ENCODE measurements at regions not wholly inside any gene's neighbourhood (a gene's known extent, or its start where the extent isn't known, plus 50 kb on each side); places are given as distances from the start of the nearest gene placed in this dataset.

- H3K9me1 ChIP-seq (ENCODE audit: insufficient read depth, low read length): no peaks in the 10 kb centered on the region
- intact Hi-C loops (cut with micrococcal nuclease): no loop called here
- H3K4ac ChIP-seq (ENCODE audit: low read depth, low read length): no peak overlapping the region
- H2BK120ac ChIP-seq (ENCODE audit: low read depth, low read length): no peak overlapping the region
- no peak overlapping the region for H4K91ac ChIP-seq (ENCODE audit: insufficient read depth, low read depth, low read length)
- H3K36me3 ChIP-seq (ENCODE audit: control insufficient read depth, insufficient read depth, low read length): no peaks in the 10 kb centered on the region
- ChIA-PET POLR2A (ENCODE audit: unreplicated experiment) (no interaction called here), CTCF (no interaction called here)
- no peak overlapping the region for H4K5ac ChIP-seq (ENCODE audit: low read depth, low read length)
- DNase-seq (no peak), ATAC-seq (ENCODE audit: low read depth) (no peak)
- no peak overlapping the region for H2AK5ac ChIP-seq (ENCODE audit: low read depth, low read length)
- H2BK20ac ChIP-seq (ENCODE audit: low read depth, low read length): no peak overlapping the region
- peaks cover 3% of the 10 kb centered on the region; the same call in 1 of the 2 replicates for H3K9me3 ChIP-seq (ENCODE audit: control insufficient read depth, insufficient read depth, low read length)
- H3K18ac ChIP-seq (ENCODE audit: low read depth, low read length): no peak overlapping the region
- H3K4me1 ChIP-seq (ENCODE audit: control insufficient read depth, insufficient read depth, low read length): no peaks in the 10 kb centered on the region
- no peaks in the 10 kb centered on the region; the same call in 1 of the 2 replicates for H3K27me3 ChIP-seq (ENCODE audit: control insufficient read depth, insufficient read depth, low read length)
- no peaks in the 10 kb centered on the region for H3K79me1 ChIP-seq (ENCODE audit: low read depth in 1 of 2, low read length in 2 of 2)
- no peak overlapping the region for H2AK9ac ChIP-seq (replicated peaks; ENCODE audit: low read depth, low read length, poor library complexity)
- BruUV-seq (replicated peaks): no TSS peak
- no peak overlapping the region for H3K9ac ChIP-seq (ENCODE audit: low read depth, low read length)
- no peak overlapping the region for H2BK5ac ChIP-seq (ENCODE audit: low read depth, low read length, poor library complexity, severe bottlenecking)
- no CpG with 5 or more reads among the region's 4 CpGs for WGBS, 2 experiments (ENCODE audit: extremely low coverage in 2 of 2, insufficient read length in 1 of 2)
- no peak for TF ChIP-seq RAD21 (IDR thresholded peaks at IDR 0.05; ENCODE audit: low read length)
- TF ChIP-seq CHD1 (IDR thresholded peaks at IDR 0.05; ENCODE audit: low read depth, low read length): no peak
- TF ChIP-seq CTCF (conservative IDR thresholded peaks at IDR 0.05; ENCODE audit: low read depth, low read length): no peak
- no peak for TF ChIP-seq RFX5 (IDR thresholded peaks at IDR 0.05; ENCODE audit: low read depth, low read length)
- no peak for TF ChIP-seq MAFK (IDR thresholded peaks at IDR 0.05; ENCODE audit: low read depth, low read length)
- TF ChIP-seq SMC3 (IDR thresholded peaks at IDR 0.05; ENCODE audit: low read depth, low read length): no peak
- TF ChIP-seq CEBPB (IDR thresholded peaks at IDR 0.05; ENCODE audit: low read depth, low read length): no peak
- TF ChIP-seq POLR2A (IDR thresholded peaks at IDR 0.05; ENCODE audit: low read depth, low read length): no peak
- TF ChIP-seq FOS (IDR thresholded peaks at IDR 0.05; ENCODE audit: low read depth, low read length): no peak
- H3K56ac ChIP-seq (ENCODE audit: extremely low read depth, insufficient read depth, low read length): no peak overlapping the region
- no peak overlapping the region for H3K23ac ChIP-seq (ENCODE audit: low read depth, low read length)
- in situ Hi-C loops (cut with MboI; ENCODE audit: low sequenced_read_pairs): no loop called here
- no peak overlapping the region for H4K8ac ChIP-seq (ENCODE audit: low read depth in 2 of 2, low read length in 2 of 2)
- H3K4me3 ChIP-seq (ENCODE audit: insufficient read depth, low read depth, low read length): no peak overlapping the region
- no peak overlapping the region for H3K14ac ChIP-seq (replicated peaks; ENCODE audit: low read depth, low read length)
- H3K4me2 ChIP-seq (ENCODE audit: low read depth, low read length): no peak overlapping the region
- no peak overlapping the region for H3K27ac ChIP-seq (ENCODE audit: insufficient read depth, low read length)
- dilution Hi-C loops (cut with HindIII; ENCODE audit: low sequenced_read_pairs, unreplicated experiment): no loop called here
- H2AFZ ChIP-seq (replicated peaks; ENCODE audit: low read length, poor library complexity): no peak overlapping the region
- no peaks in the 10 kb centered on the region for H4K20me1 ChIP-seq (ENCODE audit: insufficient read depth, low read length)
- H2BK15ac ChIP-seq (ENCODE audit: low read depth, low read length): no peak overlapping the region
Observed at GRCh38 chr12:77767335-77767734, 63.4 kb upstream of the NAV3 start.

Measured in IMR-90 (cell line).